Right lobe of liver (tissue), 6 donors: ENCODE measurements at regions not wholly inside any gene's neighbourhood (a gene's known extent, or its start where the extent isn't known, plus 50 kb on each side); places are given as distances from the start of the nearest gene placed in this dataset.

ENCODE experiments used
- ATAC-seq, 4 donors: fragments of 200-7000 bp; cut with Tn5 transposase; one replicate each; pipeline ENCODE4 v1.9.1; 2020; ENCODE audit warnings: mild to moderate bottlenecking in 4 of 4, moderate library complexity in 4 of 4
- DNase-seq, 3 donors: peaks; one replicate each; pipeline ENCODE4 v3.0.0-alpha.2; 2020
- H3K27ac ChIP-seq, 3 donors: fragments of 200-600 bp; one replicate each; pipeline ENCODE4 v1.8.0; 2022
- H3K27me3 ChIP-seq, 2 donors: fragments of 200-600 bp; one replicate each; pipeline ENCODE4 v1.8.0; 2022
- H3K36me3 ChIP-seq, 4 donors: fragments of 200-600 bp; sonication (generic) in 1 of 4; one replicate each; pipeline versions ENCODE4 v1.5.1 to v1.8.0; 2017 to 2022; ENCODE audit warnings: control low read depth in 1 of 4
- H3K4me1 ChIP-seq, 4 donors: fragments of 200-600 bp; sonication (generic) in 1 of 4; one replicate each; pipeline versions ENCODE4 v1.5.1 to v1.8.0; 2017 to 2022; ENCODE audit warnings: control low read depth in 1 of 4
- H3K4me3 ChIP-seq, 3 donors: fragments of 200-600 bp; one replicate each; pipeline ENCODE4 v1.8.0; 2022
- H3K9me3 ChIP-seq, 4 donors: fragments of 200-600 bp; sonication (generic) in 1 of 4; one replicate each; pipeline versions ENCODE4 v1.5.1 to v1.8.0; 2017 to 2022; ENCODE audit warnings: control low read depth in 1 of 4
- POLR2A ChIP-seq: fragments of 450-650 bp; IDR thresholded peaks from one replicate; pipeline ENCODE4 v1.6.1; 2017; ENCODE audit warnings: antibody characterized with exemption, mild to moderate bottlenecking
- WGBS: methylation state at CpG from one replicate; pipeline ENCODE4 v1.1.6; 2018; ENCODE audit warnings: low coverage, low lambda C conversion rate; ENCODE audit not compliant: insufficient coverage; ENCODE audit errors: missing lambda C conversion rate; 5-methylcytosine and 5-hydroxymethylcytosine counted together
- intact Hi-C, 2 donors: fragments of 100-400 bp; cut with DNase I; formaldehyde crosslinking; loops; one replicate each; pipeline versions ENCODE4 v1.11.2 to v1.14.1; 2022
- TF ChIP-seq, protein P1 (sequence below), 4 donors: fragments of 200-600 bp in 3 of 4; fragments of 450-650 bp in 1 of 4; IDR thresholded peaks; one replicate each; pipeline versions ENCODE4 v1.5.1 to v1.8.0; 2016 to 2022; ENCODE audit warnings: antibody characterized with exemption in 4 of 4, mild to moderate bottlenecking in 2 of 4
- donor health status: DM: no; HTN: yes; CAD: no.
- donor health status: DM: no; HTN: no; CAD: no.
- donor health status: DM: no; HTN: no; CAD: no.
- donor health status: DM: no; HTN: yes; CAD: no.
- donor health status: DM: no; HTN: yes; CAD: no.

GRCh38 chr1:229948438-229948837 is 118.6 kb upstream of the GALNT2 start:
- WGBS = 72% methylated on average over 6 of the region's 9 CpGs

GRCh38 chr1:229949500-229949899 is 117.5 kb upstream of the GALNT2 start:
- H3K27me3 ChIP-seq = no peaks in the 10 kb centered on the region
- no peak overlapping the region for H3K4me3 ChIP-seq
- no peaks in the 10 kb centered on the region for H3K9me3 ChIP-seq
- no peaks in the 10 kb centered on the region for H3K36me3 ChIP-seq
- 59% methylated on average over 3 of the region's 3 CpGs for WGBS
- H3K4me1 ChIP-seq = no peaks in the 10 kb centered on the region
- DNase-seq (no peak), ATAC-seq (no peak)
- intact Hi-C loops = no loop called here
- TF ChIP-seq, protein P1, sequence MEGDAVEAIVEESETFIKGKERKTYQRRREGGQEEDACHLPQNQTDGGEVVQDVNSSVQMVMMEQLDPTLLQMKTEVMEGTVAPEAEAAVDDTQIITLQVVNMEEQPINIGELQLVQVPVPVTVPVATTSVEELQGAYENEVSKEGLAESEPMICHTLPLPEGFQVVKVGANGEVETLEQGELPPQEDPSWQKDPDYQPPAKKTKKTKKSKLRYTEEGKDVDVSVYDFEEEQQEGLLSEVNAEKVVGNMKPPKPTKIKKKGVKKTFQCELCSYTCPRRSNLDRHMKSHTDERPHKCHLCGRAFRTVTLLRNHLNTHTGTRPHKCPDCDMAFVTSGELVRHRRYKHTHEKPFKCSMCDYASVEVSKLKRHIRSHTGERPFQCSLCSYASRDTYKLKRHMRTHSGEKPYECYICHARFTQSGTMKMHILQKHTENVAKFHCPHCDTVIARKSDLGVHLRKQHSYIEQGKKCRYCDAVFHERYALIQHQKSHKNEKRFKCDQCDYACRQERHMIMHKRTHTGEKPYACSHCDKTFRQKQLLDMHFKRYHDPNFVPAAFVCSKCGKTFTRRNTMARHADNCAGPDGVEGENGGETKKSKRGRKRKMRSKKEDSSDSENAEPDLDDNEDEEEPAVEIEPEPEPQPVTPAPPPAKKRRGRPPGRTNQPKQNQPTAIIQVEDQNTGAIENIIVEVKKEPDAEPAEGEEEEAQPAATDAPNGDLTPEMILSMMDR (IDR thresholded peaks at IDR 0.05) = no peak
- TF ChIP-seq POLR2A = no peak
- no peak overlapping the region for H3K27ac ChIP-seq

More at GRCh38 chr1:229948438-229948837, 118.6 kb upstream of the GALNT2 start:
- no peak for TF ChIP-seq POLR2A
- Histone ChIP-seq H3K36me3 (no peaks in the 10 kb centered on the region), H3K4me1 (no peaks in the 10 kb centered on the region), H3K4me3 (no peak overlapping the region), H3K9me3 (no peaks in the 10 kb centered on the region), H3K27me3 (no peaks in the 10 kb centered on the region), H3K27ac (no peak overlapping the region)
- DNase-seq = no peak
- no peak for ATAC-seq
- intact Hi-C loops = no loop called here

DNA sequence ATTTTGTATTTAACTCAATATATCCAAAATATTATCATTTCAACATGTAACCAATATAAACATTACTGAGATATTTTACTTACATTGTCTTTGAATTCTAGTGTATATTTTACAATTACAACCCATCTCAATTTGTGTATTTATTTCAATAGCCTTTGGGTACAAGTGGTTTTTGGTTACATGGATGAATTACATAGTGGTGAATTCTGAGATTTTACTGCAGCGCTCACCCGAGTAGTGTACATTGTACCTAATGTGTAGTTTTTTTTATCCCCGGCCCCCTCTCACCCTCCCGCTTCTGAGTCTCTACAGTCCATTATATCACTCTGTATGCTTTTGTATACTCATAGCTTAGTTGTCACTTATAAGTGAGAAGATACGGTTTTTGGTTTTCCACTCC is 117.0 kb upstream of the GALNT2 start:
- intact Hi-C loops = no loop called here
- WGBS = 86% methylated on average over 5 of the region's 5 CpGs

DNA sequence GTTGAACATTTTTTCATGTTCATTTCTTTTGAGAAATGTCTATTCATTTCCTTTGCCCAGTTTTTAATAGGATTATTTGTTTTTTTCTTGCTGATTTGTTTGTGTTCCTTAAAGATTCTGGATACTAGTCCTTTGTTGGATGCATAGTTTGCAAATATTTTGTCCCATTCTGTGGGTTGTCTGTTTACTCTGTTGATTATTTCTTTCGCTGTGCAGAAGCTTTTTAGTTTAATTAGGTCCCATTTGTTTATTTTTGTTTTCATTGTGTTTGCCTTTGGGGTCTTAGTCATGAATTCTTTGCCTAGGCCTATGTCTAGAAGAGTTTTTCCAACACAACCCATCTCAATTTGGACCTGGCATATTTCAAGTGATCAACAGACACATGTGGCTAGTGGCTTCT is 116.1 kb upstream of the GALNT2 start:
- TF ChIP-seq, protein P1 (IDR thresholded peaks at IDR 0.05) = no peak
- TF ChIP-seq POLR2A = no peak
- DNase-seq = no peak
- Histone ChIP-seq H3K27ac (no peak overlapping the region), H3K4me3 (no peak overlapping the region), H3K4me1 (no peaks in the 10 kb centered on the region), H3K9me3 (no peaks in the 10 kb centered on the region), H3K36me3 (no peaks in the 10 kb centered on the region), H3K27me3 (no peaks in the 10 kb centered on the region)
- no CpG with 5 or more reads among the region's 1 CpG for WGBS
- ATAC-seq = no peak
- intact Hi-C loops = no loop called here

More for the DNA sequence above, 117.0 kb upstream of the GALNT2 start:
- Histone ChIP-seq H3K27me3 (no peaks in the 10 kb centered on the region), H3K4me1 (no peaks in the 10 kb centered on the region), H3K4me3 (no peak overlapping the region), H3K9me3 (no peaks in the 10 kb centered on the region), H3K27ac (no peak overlapping the region), H3K36me3 (no peaks in the 10 kb centered on the region)
- DNase-seq (no peak), ATAC-seq (no peak)
- TF ChIP-seq POLR2A = no peak
- TF ChIP-seq, protein P1 (IDR thresholded peaks at IDR 0.05) = no peak

- Histone ChIP-seq H3K4me3 (no peak overlapping the region), H3K27me3 (no peaks in the 10 kb centered on the region), H3K9me3 (no peaks in the 10 kb centered on the region), H3K27ac (no peak overlapping the region), H3K4me1 (no peaks in the 10 kb centered on the region), H3K36me3 (no peaks in the 10 kb centered on the region)
- DNase-seq = no peak
- ATAC-seq = no peak
- WGBS = 100% methylated on average over 2 of the region's 2 CpGs
- intact Hi-C loops = no loop called here
- no peak for TF ChIP-seq POLR2A
- TF ChIP-seq, protein P1 (IDR thresholded peaks at IDR 0.05) = no peak
Measured at GRCh38 chr1:229951856-229952534, 115.0 kb upstream of the GALNT2 start.
